ENCODE measurements at regions not wholly inside any gene's neighbourhood (a gene's known extent, or its start where the extent isn't known, plus 50 kb on each side); places are given as distances from the start of the nearest gene placed in this dataset.

DNA sequence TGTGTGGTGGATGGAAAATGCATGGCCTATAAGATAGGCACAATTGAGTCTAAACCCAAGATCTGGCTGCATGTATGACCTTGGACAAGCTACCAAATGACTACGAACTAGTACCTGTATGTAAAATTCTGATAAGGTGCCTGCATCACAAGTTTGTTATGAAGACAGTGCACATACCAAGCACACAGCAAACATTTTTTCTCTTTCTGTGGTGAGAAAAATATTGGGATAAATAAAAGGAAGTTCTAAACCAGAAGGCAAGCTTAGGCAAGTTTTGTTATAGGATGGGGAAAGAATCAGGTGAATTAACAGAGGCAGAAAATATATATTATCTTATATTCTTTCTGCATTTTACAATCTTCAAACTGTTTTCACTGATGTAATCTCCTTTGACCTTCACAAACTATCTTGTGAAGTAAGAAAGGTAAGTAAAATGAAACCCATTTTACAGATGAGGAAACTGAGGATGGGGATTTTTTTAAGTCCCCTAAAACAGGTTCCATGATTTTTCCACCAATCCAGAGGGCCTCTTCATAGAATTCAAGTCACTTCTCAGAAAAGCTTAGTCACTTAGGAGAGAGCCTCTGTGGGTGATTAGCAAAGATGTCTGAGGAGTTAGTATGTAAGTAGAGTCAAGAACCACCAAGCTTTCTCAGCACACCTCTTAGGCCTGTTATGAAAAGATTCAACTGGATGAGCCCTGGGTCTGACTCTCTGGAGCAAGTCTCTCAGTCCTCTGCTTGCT, 132.0 kb upstream of the RAP1B start:
- Histone ChIP-seq H3K27me3 (no peaks in the 10 kb centered on the region), H3K9me3 (replicated peaks in 1 of 3) (no peaks in the 10 kb centered on the region), H3K27ac (no peak overlapping the region), H3K4me1 (replicated peaks in 1 of 2) (no peaks in the 10 kb centered on the region), H3K36me3 (replicated peaks in 1 of 2) (no peaks in the 10 kb centered on the region), H3K4me3 (no peak overlapping the region)
- no peak for DNase-seq
- no peak for TF ChIP-seq POLR2A (IDR thresholded peaks at IDR 0.05)
- TF ChIP-seq, protein P1, sequence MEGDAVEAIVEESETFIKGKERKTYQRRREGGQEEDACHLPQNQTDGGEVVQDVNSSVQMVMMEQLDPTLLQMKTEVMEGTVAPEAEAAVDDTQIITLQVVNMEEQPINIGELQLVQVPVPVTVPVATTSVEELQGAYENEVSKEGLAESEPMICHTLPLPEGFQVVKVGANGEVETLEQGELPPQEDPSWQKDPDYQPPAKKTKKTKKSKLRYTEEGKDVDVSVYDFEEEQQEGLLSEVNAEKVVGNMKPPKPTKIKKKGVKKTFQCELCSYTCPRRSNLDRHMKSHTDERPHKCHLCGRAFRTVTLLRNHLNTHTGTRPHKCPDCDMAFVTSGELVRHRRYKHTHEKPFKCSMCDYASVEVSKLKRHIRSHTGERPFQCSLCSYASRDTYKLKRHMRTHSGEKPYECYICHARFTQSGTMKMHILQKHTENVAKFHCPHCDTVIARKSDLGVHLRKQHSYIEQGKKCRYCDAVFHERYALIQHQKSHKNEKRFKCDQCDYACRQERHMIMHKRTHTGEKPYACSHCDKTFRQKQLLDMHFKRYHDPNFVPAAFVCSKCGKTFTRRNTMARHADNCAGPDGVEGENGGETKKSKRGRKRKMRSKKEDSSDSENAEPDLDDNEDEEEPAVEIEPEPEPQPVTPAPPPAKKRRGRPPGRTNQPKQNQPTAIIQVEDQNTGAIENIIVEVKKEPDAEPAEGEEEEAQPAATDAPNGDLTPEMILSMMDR (IDR thresholded peaks at IDR 0.05) = no peak
- intact Hi-C loops (cut with DNase I) = no loop called here
- WGBS, 4 donors = 78 to 96% (median 90%) methylated on average over 1 of the region's 1 CpG

GRCh38 chr12:68479261-68479895, 131.3 kb upstream of the RAP1B start:
- 60 to 75% (median 68%) methylated on average over 4 of the region's 4 CpGs for WGBS, 4 donors
- intact Hi-C loops (cut with DNase I) = no loop called here
- H3K4me1 ChIP-seq (replicated peaks in 1 of 2) = no peaks in the 10 kb centered on the region
- DNase-seq = no peak
- no peak overlapping the region for H3K4me3 ChIP-seq
- TF ChIP-seq, protein P1 (IDR thresholded peaks at IDR 0.05) = no peak
- TF ChIP-seq POLR2A (IDR thresholded peaks at IDR 0.05) = no peak
- no peaks in the 10 kb centered on the region for H3K27me3 ChIP-seq
- no peaks in the 10 kb centered on the region for H3K36me3 ChIP-seq (replicated peaks in 1 of 2)
- no peak overlapping the region for H3K27ac ChIP-seq
- no peaks in the 10 kb centered on the region for H3K9me3 ChIP-seq (replicated peaks in 1 of 3)

GRCh38 chr12:68479896-68480291, 130.8 kb upstream of the RAP1B start:
- Histone ChIP-seq H3K9me3 (replicated peaks in 1 of 3) (no peaks in the 10 kb centered on the region), H3K27me3 (no peaks in the 10 kb centered on the region), H3K36me3 (replicated peaks in 1 of 2) (no peaks in the 10 kb centered on the region), H3K4me1 (replicated peaks in 1 of 2) (no peaks in the 10 kb centered on the region), H3K4me3 (no peak overlapping the region), H3K27ac (no peak overlapping the region)
- no peak for TF ChIP-seq POLR2A (IDR thresholded peaks at IDR 0.05)
- TF ChIP-seq, protein P1 (IDR thresholded peaks at IDR 0.05) = no peak
- DNase-seq = no peak
- 69 to 77% (median 76%) methylated on average over 2 of the region's 2 CpGs for WGBS, 4 donors
- intact Hi-C loops (cut with DNase I) = no loop called here

- H3K4me3 ChIP-seq = no peak overlapping the region
- H3K27ac ChIP-seq = no peak overlapping the region
- no peaks in the 10 kb centered on the region for H3K27me3 ChIP-seq
- no peak for DNase-seq
- H3K9me3 ChIP-seq (replicated peaks in 1 of 3) = no peaks in the 10 kb centered on the region
- no peaks in the 10 kb centered on the region for H3K36me3 ChIP-seq (replicated peaks in 1 of 2)
- H3K4me1 ChIP-seq (replicated peaks in 1 of 2) = no peaks in the 10 kb centered on the region
- TF ChIP-seq, protein P1 (IDR thresholded peaks at IDR 0.05) = no peak
- TF ChIP-seq POLR2A (IDR thresholded peaks at IDR 0.05) = no peak
- intact Hi-C loops (cut with DNase I) = no loop called here
Observed at GRCh38 chr12:68480526-68480925, 130.2 kb upstream of the RAP1B start.

Data from adrenal gland (tissue), 9 donors.